Immature natural killer cell (primary cell): ENCODE measurements at regions not wholly inside any gene's neighbourhood (a gene's known extent, or its start where the extent isn't known, plus 50 kb on each side); places are given as distances from the start of the nearest gene placed in this dataset.

Experiments
- DNase-seq, 3 donors: peaks; one replicate each; pipeline ENCODE4 v3.0.0; 2022; ENCODE audit warnings: mixed read lengths in 1 of 3
- H3K27ac Mint-ChIP-seq, 6 donors: one replicate each; pipeline ENCODE4 v1.8.0; 2020; ENCODE audit warnings: mixed read lengths in 6 of 6, mild to moderate bottlenecking in 5 of 6, inconsistent platforms in 4 of 6, moderate library complexity in 3 of 6
- H3K27me3 Mint-ChIP-seq, 3 donors: one replicate each; pipeline ENCODE4 v1.8.0; 2020 to 2021; ENCODE audit warnings: low read depth in 3 of 3, mild to moderate bottlenecking in 3 of 3, mixed read lengths in 3 of 3, moderate library complexity in 3 of 3, inconsistent platforms in 1 of 3
- H3K36me3 Mint-ChIP-seq, 3 donors: one replicate each; pipeline ENCODE4 v1.8.0; 2020; ENCODE audit warnings: mixed read lengths in 3 of 3, inconsistent platforms in 2 of 3, mild to moderate bottlenecking in 2 of 3
- H3K4me1 Mint-ChIP-seq, 2 donors: one replicate each; pipeline ENCODE4 v1.8.0; 2020; ENCODE audit warnings: inconsistent platforms in 2 of 2, mild to moderate bottlenecking in 2 of 2, mixed read lengths in 2 of 2, moderate library complexity in 1 of 2
- H3K4me3 Mint-ChIP-seq, 5 donors: one replicate each; pipeline ENCODE4 v1.8.0; 2020; ENCODE audit warnings: mild to moderate bottlenecking in 5 of 5, mixed read lengths in 5 of 5, inconsistent platforms in 3 of 5, moderate library complexity in 3 of 5
- H3K9me3 Mint-ChIP-seq, 6 donors: one replicate each; pipeline ENCODE4 v1.8.0; 2020; ENCODE audit warnings: mild to moderate bottlenecking in 6 of 6, mixed read lengths in 6 of 6, inconsistent platforms in 4 of 6, moderate library complexity in 3 of 6

- DNase-seq: no peak
- H3K9me3 Mint-ChIP-seq: no peaks in the 10 kb centered on the region
- H3K4me1 Mint-ChIP-seq: no peaks in the 10 kb centered on the region
- peaks cover 0 to 10% (median 5%) of the 10 kb centered on the region in 3 donors for H3K27me3 Mint-ChIP-seq
- H3K27ac Mint-ChIP-seq: no peak overlapping the region
- H3K4me3 Mint-ChIP-seq: no peak overlapping the region
- peaks cover 0 to 3% (median 0%) of the 10 kb centered on the region in 3 donors for H3K36me3 Mint-ChIP-seq
Measured at GRCh38 chr2:239477591-239477990, 76.8 kb upstream of the HDAC4 start.

GRCh38 chr2:239476757-239477585 lies 76.2 kb upstream of the HDAC4 start:
- no peaks in the 10 kb centered on the region for H3K4me1 Mint-ChIP-seq
- peaks cover 2 to 10% (median 5%) of the 10 kb centered on the region in 3 donors for H3K27me3 Mint-ChIP-seq
- no peak overlapping the region for H3K27ac Mint-ChIP-seq
- peaks cover 0 to 3% (median 0%) of the 10 kb centered on the region in 3 donors for H3K36me3 Mint-ChIP-seq
- no peak overlapping the region for H3K4me3 Mint-ChIP-seq
- no peak for DNase-seq
- H3K9me3 Mint-ChIP-seq: no peaks in the 10 kb centered on the region

GRCh38 chr2:239476029-239476756 lies 75.4 kb upstream of the HDAC4 start:
- Mint-ChIP-seq H3K4me3 (no peak overlapping the region), H3K36me3 (no peaks in the 10 kb centered on the region), H3K4me1 (no peaks in the 10 kb centered on the region), H3K27me3 (peaks cover 2 to 10% (median 5%) of the 10 kb centered on the region in 3 donors), H3K9me3 (no peaks in the 10 kb centered on the region), H3K27ac (no peak overlapping the region)
- no peak for DNase-seq

- Mint-ChIP-seq H3K4me1 (no peaks in the 10 kb centered on the region), H3K36me3 (no peaks in the 10 kb centered on the region), H3K4me3 (no peak overlapping the region), H3K27me3 (peaks cover 2 to 10% (median 5%) of the 10 kb centered on the region in 3 donors), H3K27ac (no peak overlapping the region), H3K9me3 (no peaks in the 10 kb centered on the region)
- DNase-seq: no peak
Measured at GRCh38 chr2:239475161-239476028, 74.6 kb upstream of the HDAC4 start.

GRCh38 chr2:239473211-239473805 lies 72.5 kb upstream of the HDAC4 start:
- Mint-ChIP-seq H3K9me3 (no peaks in the 10 kb centered on the region), H3K4me3 (no peak overlapping the region), H3K27ac (no peak overlapping the region), H3K4me1 (no peaks in the 10 kb centered on the region), H3K27me3 (peaks cover 5 to 9% (median 6%) of the 10 kb centered on the region in 3 donors), H3K36me3 (no peaks in the 10 kb centered on the region)
- DNase-seq: no peak

GRCh38 chr2:239472235-239472775 lies 71.5 kb upstream of the HDAC4 start:
- no peak for DNase-seq
- Mint-ChIP-seq H3K36me3 (no peaks in the 10 kb centered on the region), H3K27me3 (peaks cover 4 to 6% (median 5%) of the 10 kb centered on the region in 3 donors), H3K4me1 (no peaks in the 10 kb centered on the region), H3K4me3 (no peak overlapping the region), H3K27ac (no peak overlapping the region), H3K9me3 (no peaks in the 10 kb centered on the region)

- Mint-ChIP-seq H3K4me3 (no peak overlapping the region), H3K9me3 (no peaks in the 10 kb centered on the region), H3K27me3 (peaks cover 4 to 6% (median 5%) of the 10 kb centered on the region in 3 donors), H3K4me1 (no peaks in the 10 kb centered on the region), H3K36me3 (no peaks in the 10 kb centered on the region), H3K27ac (no peak overlapping the region)
- DNase-seq: no peak
Measured at GRCh38 chr2:239471011-239471792, 70.4 kb upstream of the HDAC4 start.

GRCh38 chr2:239470151-239470900 lies 69.5 kb upstream of the HDAC4 start:
- Mint-ChIP-seq H3K4me1 (no peaks in the 10 kb centered on the region), H3K9me3 (no peaks in the 10 kb centered on the region), H3K36me3 (no peaks in the 10 kb centered on the region), H3K4me3 (no peak overlapping the region), H3K27me3 (peaks cover 4 to 6% (median 5%) of the 10 kb centered on the region in 3 donors), H3K27ac (no peak overlapping the region)
- DNase-seq: no peak

GRCh38 chr2:239469106-239469960 lies 68.5 kb upstream of the HDAC4 start:
- H3K27me3 Mint-ChIP-seq: peaks cover 2 to 6% (median 5%) of the 10 kb centered on the region in 3 donors
- no peak overlapping the region for H3K4me3 Mint-ChIP-seq
- no peaks in the 10 kb centered on the region for H3K4me1 Mint-ChIP-seq
- H3K9me3 Mint-ChIP-seq: no peaks in the 10 kb centered on the region
- DNase-seq: no peak
- H3K27ac Mint-ChIP-seq: peak overlapping the region in 1 of 6 donors; percentile 22
- no peaks in the 10 kb centered on the region for H3K36me3 Mint-ChIP-seq

- Mint-ChIP-seq H3K9me3 (no peaks in the 10 kb centered on the region), H3K4me1 (no peaks in the 10 kb centered on the region), H3K36me3 (no peaks in the 10 kb centered on the region), H3K27me3 (peaks cover 0 to 7% (median 0%) of the 10 kb centered on the region in 3 donors), H3K4me3 (no peak overlapping the region), H3K27ac (no peak overlapping the region)
- no peak for DNase-seq
Measured at GRCh38 chr2:239468491-239469105, 67.8 kb upstream of the HDAC4 start.

- Mint-ChIP-seq H3K36me3 (no peaks in the 10 kb centered on the region), H3K4me1 (no peaks in the 10 kb centered on the region), H3K27ac (no peak overlapping the region), H3K4me3 (no peak overlapping the region), H3K9me3 (no peaks in the 10 kb centered on the region), H3K27me3 (peaks cover 0 to 9% (median 2%) of the 10 kb centered on the region in 3 donors)
- no peak for DNase-seq
Measured at GRCh38 chr2:239467956-239468490, 67.2 kb upstream of the HDAC4 start.
